ENCODE measurements at regions not wholly inside any gene's neighbourhood (a gene's known extent, or its start where the extent isn't known, plus 50 kb on each side); places are given as distances from the start of the nearest gene placed in this dataset.
"Not testable (repeated sequence)": the region's sequence is repeated elsewhere in the genome, so short reads cannot be mapped to it uniquely, and the experiment has no call there.

GRCh38 chr2:89205153-89205552 lies 513.7 kb downstream of the RPIA start:
- CTCF ChIA-PET (ENCODE audit: unreplicated experiment); H4K20me1 ChIP-seq (ENCODE audit: insufficient read depth, low read length); H3K9me2 ChIP-seq (ENCODE audit: insufficient read depth, low read length); H2AFZ ChIP-seq (ENCODE audit: low read length); H3K27ac ChIP-seq (ENCODE audit: low read depth, low read length, poor library complexity, severe bottlenecking); POLR2A ChIA-PET; H3K79me2 ChIP-seq (ENCODE audit: insufficient read depth, low read depth, low read length); H3K36me3 ChIP-seq (ENCODE audit: insufficient read depth, low read length); intact Hi-C loops (cut with micrococcal nuclease; ENCODE audit: unreplicated experiment); H3K4me3 ChIP-seq (ENCODE audit: low read depth, low read length, poor library complexity, severe bottlenecking); H3K4me2 ChIP-seq (ENCODE audit: low read length); BruUV-seq (replicated peaks); H3K4me1 ChIP-seq (ENCODE audit: insufficient read depth, low read length, poor library complexity, severe bottlenecking); H3K9me3 ChIP-seq (ENCODE audit: low read length): not testable (repeated sequence)
- DNase-seq (ENCODE audit: low spot score): peak; percentile 51
- TF ChIP-seq, protein P1, sequence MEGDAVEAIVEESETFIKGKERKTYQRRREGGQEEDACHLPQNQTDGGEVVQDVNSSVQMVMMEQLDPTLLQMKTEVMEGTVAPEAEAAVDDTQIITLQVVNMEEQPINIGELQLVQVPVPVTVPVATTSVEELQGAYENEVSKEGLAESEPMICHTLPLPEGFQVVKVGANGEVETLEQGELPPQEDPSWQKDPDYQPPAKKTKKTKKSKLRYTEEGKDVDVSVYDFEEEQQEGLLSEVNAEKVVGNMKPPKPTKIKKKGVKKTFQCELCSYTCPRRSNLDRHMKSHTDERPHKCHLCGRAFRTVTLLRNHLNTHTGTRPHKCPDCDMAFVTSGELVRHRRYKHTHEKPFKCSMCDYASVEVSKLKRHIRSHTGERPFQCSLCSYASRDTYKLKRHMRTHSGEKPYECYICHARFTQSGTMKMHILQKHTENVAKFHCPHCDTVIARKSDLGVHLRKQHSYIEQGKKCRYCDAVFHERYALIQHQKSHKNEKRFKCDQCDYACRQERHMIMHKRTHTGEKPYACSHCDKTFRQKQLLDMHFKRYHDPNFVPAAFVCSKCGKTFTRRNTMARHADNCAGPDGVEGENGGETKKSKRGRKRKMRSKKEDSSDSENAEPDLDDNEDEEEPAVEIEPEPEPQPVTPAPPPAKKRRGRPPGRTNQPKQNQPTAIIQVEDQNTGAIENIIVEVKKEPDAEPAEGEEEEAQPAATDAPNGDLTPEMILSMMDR (conservative IDR thresholded peaks at IDR 0.05; ENCODE audit: low read length): peak; percentile 58

- BruUV-seq (replicated peaks); H3K79me2 ChIP-seq (ENCODE audit: insufficient read depth, low read depth, low read length); H3K4me3 ChIP-seq (ENCODE audit: low read depth, low read length, poor library complexity, severe bottlenecking); H2AFZ ChIP-seq (ENCODE audit: low read length); H3K9me2 ChIP-seq (ENCODE audit: insufficient read depth, low read length); intact Hi-C loops (cut with micrococcal nuclease; ENCODE audit: unreplicated experiment); POLR2A ChIA-PET; H3K4me1 ChIP-seq (ENCODE audit: insufficient read depth, low read length, poor library complexity, severe bottlenecking); CTCF ChIA-PET (ENCODE audit: unreplicated experiment); H4K20me1 ChIP-seq (ENCODE audit: insufficient read depth, low read length); H3K27ac ChIP-seq (ENCODE audit: low read depth, low read length, poor library complexity, severe bottlenecking); H3K36me3 ChIP-seq (ENCODE audit: insufficient read depth, low read length); H3K9me3 ChIP-seq (ENCODE audit: low read length): not testable (repeated sequence)
- DNase-seq (ENCODE audit: low spot score): peak; percentile 11
- peak overlapping the region; percentile 20; the same call in 1 of the 2 replicates for H3K4me2 ChIP-seq (ENCODE audit: low read length)
Observed at GRCh38 chr2:89208144-89208932, 516.9 kb downstream of the RPIA start.

DNA sequence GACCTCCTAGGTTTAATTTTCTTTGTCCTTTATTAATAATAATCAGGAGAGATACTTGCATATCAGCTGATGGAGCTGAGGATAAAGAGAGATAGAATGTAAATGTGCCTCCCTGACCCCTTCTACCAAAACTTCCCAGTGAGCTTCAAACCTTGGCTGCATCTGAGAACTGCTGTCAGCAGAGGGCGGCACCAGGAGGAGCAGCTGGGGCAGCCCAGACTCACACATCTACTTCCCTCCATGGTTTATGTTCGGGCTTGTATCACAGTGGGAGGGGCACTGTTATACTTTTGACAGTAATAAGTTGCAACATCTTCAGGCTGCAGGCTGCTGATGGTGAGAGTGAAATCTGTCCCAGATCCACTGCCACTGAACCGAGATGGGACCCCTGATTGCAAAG lies 521.7 kb downstream of the RPIA start:
- intact Hi-C loops (cut with micrococcal nuclease; ENCODE audit: unreplicated experiment): not testable (repeated sequence)

DNA sequence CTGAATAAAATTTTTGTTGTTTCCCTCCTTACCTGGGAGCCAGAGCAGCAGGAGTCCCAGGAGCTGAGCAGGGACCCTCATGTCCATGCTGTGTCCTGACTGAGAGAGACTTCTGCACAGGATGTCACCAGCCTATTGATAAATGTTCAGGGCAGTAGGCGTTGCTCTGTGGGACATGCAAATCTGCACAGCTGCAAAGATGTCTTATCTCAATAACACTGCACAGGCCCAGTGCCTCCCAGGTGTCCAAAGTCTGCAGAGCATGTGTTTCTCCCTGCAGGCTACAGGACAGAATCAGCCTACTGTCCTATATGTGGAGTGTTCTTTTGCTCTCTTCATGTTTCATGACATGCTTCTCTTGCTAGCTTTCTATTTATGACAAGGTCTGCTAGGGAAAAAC lies 522.3 kb downstream of the RPIA start:
- H3K9me2 ChIP-seq (ENCODE audit: insufficient read depth, low read length); intact Hi-C loops (cut with micrococcal nuclease; ENCODE audit: unreplicated experiment); H3K36me3 ChIP-seq (ENCODE audit: insufficient read depth, low read length); CTCF ChIA-PET (ENCODE audit: unreplicated experiment); POLR2A ChIA-PET; H3K79me2 ChIP-seq (ENCODE audit: insufficient read depth, low read depth, low read length); H3K4me3 ChIP-seq (ENCODE audit: low read depth, low read length, poor library complexity, severe bottlenecking); BruUV-seq (replicated peaks); H3K9me3 ChIP-seq (ENCODE audit: low read length); H4K20me1 ChIP-seq (ENCODE audit: insufficient read depth, low read length); H2AFZ ChIP-seq (ENCODE audit: low read length): not testable (repeated sequence)
- H3K27ac ChIP-seq (ENCODE audit: low read depth, low read length, poor library complexity, severe bottlenecking): peak overlapping the region; percentile 30
- peak overlapping the region; percentile 42; the same call in 1 of the 2 replicates for H3K4me2 ChIP-seq (ENCODE audit: low read length)
- peak; percentile 57 for DNase-seq (ENCODE audit: low spot score)
- H3K4me1 ChIP-seq (ENCODE audit: insufficient read depth, low read length, poor library complexity, severe bottlenecking): peaks cover 14% of the 10 kb centered on the region

More for the DNA sequence above, 521.7 kb downstream of the RPIA start:
- H3K79me2 ChIP-seq (ENCODE audit: insufficient read depth, low read depth, low read length); H2AFZ ChIP-seq (ENCODE audit: low read length); H3K4me3 ChIP-seq (ENCODE audit: low read depth, low read length, poor library complexity, severe bottlenecking); H3K27ac ChIP-seq (ENCODE audit: low read depth, low read length, poor library complexity, severe bottlenecking); CTCF ChIA-PET (ENCODE audit: unreplicated experiment); H3K9me2 ChIP-seq (ENCODE audit: insufficient read depth, low read length); H3K9me3 ChIP-seq (ENCODE audit: low read length); POLR2A ChIA-PET; H3K36me3 ChIP-seq (ENCODE audit: insufficient read depth, low read length); H4K20me1 ChIP-seq (ENCODE audit: insufficient read depth, low read length); BruUV-seq (replicated peaks): not testable (repeated sequence)
- Histone ChIP-seq H3K4me1 (ENCODE audit: insufficient read depth, low read length, poor library complexity, severe bottlenecking) (peaks cover 18% of the 10 kb centered on the region), H3K4me2 (ENCODE audit: low read length) (peak overlapping the region; percentile 42)
- peak; percentile 71 for DNase-seq (ENCODE audit: low spot score)
- TF ChIP-seq, protein P1 (conservative IDR thresholded peaks at IDR 0.05; ENCODE audit: low read length): peak; percentile 48

- H3K4me3 ChIP-seq (ENCODE audit: low read depth, low read length, poor library complexity, severe bottlenecking); H3K27ac ChIP-seq (ENCODE audit: low read depth, low read length, poor library complexity, severe bottlenecking); H3K9me2 ChIP-seq (ENCODE audit: insufficient read depth, low read length); H3K36me3 ChIP-seq (ENCODE audit: insufficient read depth, low read length); CTCF ChIA-PET (ENCODE audit: unreplicated experiment); DNase-seq (ENCODE audit: low spot score); H3K9me3 ChIP-seq (ENCODE audit: low read length); BruUV-seq (replicated peaks); POLR2A ChIA-PET; H2AFZ ChIP-seq (ENCODE audit: low read length); H3K4me1 ChIP-seq (ENCODE audit: insufficient read depth, low read length, poor library complexity, severe bottlenecking); intact Hi-C loops (cut with micrococcal nuclease; ENCODE audit: unreplicated experiment); H4K20me1 ChIP-seq (ENCODE audit: insufficient read depth, low read length); H3K79me2 ChIP-seq (ENCODE audit: insufficient read depth, low read depth, low read length); H3K4me2 ChIP-seq (ENCODE audit: low read length): not testable (repeated sequence)
Observed at GRCh38 chr2:89221474-89221873, 530.0 kb downstream of the RPIA start.

Measured in OCI-LY7 (cell line).